ENCODE measurements at regions not wholly inside any gene's neighbourhood (a gene's known extent, or its start where the extent isn't known, plus 50 kb on each side); places are given as distances from the start of the nearest gene placed in this dataset.

DNA sequence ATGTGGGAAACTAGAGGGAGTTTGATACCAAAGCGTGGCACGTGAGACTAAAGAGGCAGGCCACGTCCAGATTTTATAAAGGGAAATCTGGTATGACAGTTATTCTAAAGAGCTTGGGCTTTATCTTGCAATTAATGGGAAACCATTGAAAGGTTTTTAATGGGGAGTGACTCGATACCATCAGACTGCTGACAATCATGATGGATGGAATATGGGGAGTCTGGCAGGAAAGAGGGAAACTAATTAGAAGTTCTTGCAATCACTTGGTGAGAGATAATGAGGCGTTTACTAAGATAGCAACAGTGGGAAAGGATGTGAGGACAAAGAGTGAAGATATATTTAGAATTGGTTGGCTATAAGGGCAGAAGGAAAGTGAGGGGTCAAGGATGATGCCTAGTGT is 94.0 kb downstream of the MBL2 start:
- intact Hi-C loops (cut with DNase I) = no loop called here
- TF ChIP-seq, protein P1, sequence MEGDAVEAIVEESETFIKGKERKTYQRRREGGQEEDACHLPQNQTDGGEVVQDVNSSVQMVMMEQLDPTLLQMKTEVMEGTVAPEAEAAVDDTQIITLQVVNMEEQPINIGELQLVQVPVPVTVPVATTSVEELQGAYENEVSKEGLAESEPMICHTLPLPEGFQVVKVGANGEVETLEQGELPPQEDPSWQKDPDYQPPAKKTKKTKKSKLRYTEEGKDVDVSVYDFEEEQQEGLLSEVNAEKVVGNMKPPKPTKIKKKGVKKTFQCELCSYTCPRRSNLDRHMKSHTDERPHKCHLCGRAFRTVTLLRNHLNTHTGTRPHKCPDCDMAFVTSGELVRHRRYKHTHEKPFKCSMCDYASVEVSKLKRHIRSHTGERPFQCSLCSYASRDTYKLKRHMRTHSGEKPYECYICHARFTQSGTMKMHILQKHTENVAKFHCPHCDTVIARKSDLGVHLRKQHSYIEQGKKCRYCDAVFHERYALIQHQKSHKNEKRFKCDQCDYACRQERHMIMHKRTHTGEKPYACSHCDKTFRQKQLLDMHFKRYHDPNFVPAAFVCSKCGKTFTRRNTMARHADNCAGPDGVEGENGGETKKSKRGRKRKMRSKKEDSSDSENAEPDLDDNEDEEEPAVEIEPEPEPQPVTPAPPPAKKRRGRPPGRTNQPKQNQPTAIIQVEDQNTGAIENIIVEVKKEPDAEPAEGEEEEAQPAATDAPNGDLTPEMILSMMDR (IDR thresholded peaks at IDR 0.05) = no peak
- no peak overlapping the region for H3K27ac ChIP-seq

GRCh38 chr10:52679117-52679516 is 93.5 kb downstream of the MBL2 start:
- Histone ChIP-seq H3K4me3 (no peak overlapping the region), H3K36me3 (no peaks in the 10 kb centered on the region), H3K4me1 (no peaks in the 10 kb centered on the region), H3K27me3 (no peaks in the 10 kb centered on the region), H3K9me3 (no peaks in the 10 kb centered on the region), H3K27ac (no peak overlapping the region)
- TF ChIP-seq, protein P1 (IDR thresholded peaks at IDR 0.05) = no peak
- intact Hi-C loops (cut with DNase I) = no loop called here
- DNase-seq (ENCODE audit: low spot score in 2 of 2) = no peak

More for the DNA sequence above, 94.0 kb downstream of the MBL2 start:
- H3K4me3 ChIP-seq = no peak overlapping the region
- H3K36me3 ChIP-seq = no peaks in the 10 kb centered on the region
- no peaks in the 10 kb centered on the region for H3K4me1 ChIP-seq
- H3K9me3 ChIP-seq = no peaks in the 10 kb centered on the region
- DNase-seq (ENCODE audit: low spot score in 2 of 2) = no peak
- no peaks in the 10 kb centered on the region for H3K27me3 ChIP-seq

DNA sequence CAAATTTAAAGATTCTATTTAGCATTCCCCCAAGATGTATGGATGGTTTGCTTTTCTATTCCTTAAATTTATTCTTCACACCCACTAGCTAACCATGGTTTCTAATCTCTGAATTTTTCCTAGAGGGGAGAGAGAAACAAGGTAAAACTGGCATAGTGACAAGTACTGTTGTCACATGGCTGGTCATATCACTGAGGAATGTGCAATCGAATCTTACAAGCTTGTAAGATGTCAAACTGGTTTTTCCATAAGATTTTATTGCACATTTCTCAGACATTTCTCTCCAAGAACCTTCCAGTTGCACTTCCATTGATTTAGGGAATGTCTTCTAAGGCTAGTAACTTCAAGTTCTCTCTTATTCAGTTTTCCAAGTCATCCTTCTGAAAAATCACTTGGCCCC is 89.8 kb downstream of the MBL2 start:
- no peak for DNase-seq (ENCODE audit: low spot score in 2 of 2)
- Histone ChIP-seq H3K27ac (no peak overlapping the region), H3K36me3 (no peaks in the 10 kb centered on the region), H3K4me1 (no peaks in the 10 kb centered on the region), H3K4me3 (no peak overlapping the region), H3K27me3 (no peaks in the 10 kb centered on the region), H3K9me3 (no peaks in the 10 kb centered on the region)
- TF ChIP-seq, protein P1 (IDR thresholded peaks at IDR 0.05) = no peak
- intact Hi-C loops (cut with DNase I) = no loop called here

GRCh38 chr10:52683776-52684175 is 88.8 kb downstream of the MBL2 start:
- no peaks in the 10 kb centered on the region for H3K9me3 ChIP-seq
- intact Hi-C loops (cut with DNase I) = no loop called here
- TF ChIP-seq, protein P1 (IDR thresholded peaks at IDR 0.05) = no peak

DNA sequence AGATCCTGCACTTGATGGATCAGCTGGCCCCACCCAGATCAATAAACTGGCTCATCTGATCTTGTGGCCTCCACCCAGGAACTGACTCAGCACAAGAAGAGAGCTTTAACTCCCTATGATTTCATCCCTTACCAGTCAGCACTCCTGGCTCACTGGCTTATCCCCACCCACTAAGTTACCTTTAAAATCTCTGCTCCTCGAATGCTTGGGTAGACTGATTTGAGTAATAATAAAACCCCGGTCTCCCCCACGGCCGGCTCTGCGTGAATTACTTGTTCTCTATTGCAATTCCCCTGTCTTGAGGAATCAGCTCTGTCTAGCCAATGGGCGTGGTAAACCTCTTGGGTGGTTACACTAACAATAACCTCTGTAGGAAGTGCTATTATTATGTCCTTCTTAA is 83.7 kb downstream of the MBL2 start:
- no peak for DNase-seq (ENCODE audit: low spot score in 2 of 2)
- Histone ChIP-seq H3K4me1 (no peaks in the 10 kb centered on the region), H3K36me3 (no peaks in the 10 kb centered on the region), H3K27ac (no peak overlapping the region), H3K9me3 (no peaks in the 10 kb centered on the region), H3K27me3 (no peaks in the 10 kb centered on the region), H3K4me3 (no peak overlapping the region)
- TF ChIP-seq, protein P1 (IDR thresholded peaks at IDR 0.05) = no peak
- intact Hi-C loops (cut with DNase I) = no loop called here

More at GRCh38 chr10:52683776-52684175, 88.8 kb downstream of the MBL2 start:
- Histone ChIP-seq H3K27ac (no peak overlapping the region), H3K4me1 (no peaks in the 10 kb centered on the region), H3K27me3 (no peaks in the 10 kb centered on the region), H3K36me3 (no peaks in the 10 kb centered on the region), H3K4me3 (no peak overlapping the region)
- no peak for DNase-seq (ENCODE audit: low spot score in 2 of 2)

GRCh38 chr10:52696232-52696631 is 76.4 kb downstream of the MBL2 start:
- no peaks in the 10 kb centered on the region for H3K27me3 ChIP-seq
- H3K4me1 ChIP-seq = no peaks in the 10 kb centered on the region
- H3K9me3 ChIP-seq = no peaks in the 10 kb centered on the region
- H3K27ac ChIP-seq = no peak overlapping the region
- intact Hi-C loops (cut with DNase I) = no loop called here
- TF ChIP-seq, protein P1 (IDR thresholded peaks at IDR 0.05) = no peak
- DNase-seq (ENCODE audit: low spot score in 2 of 2) = no peak
- H3K36me3 ChIP-seq = no peaks in the 10 kb centered on the region
- no peak overlapping the region for H3K4me3 ChIP-seq

All from ascending aorta (tissue), 2 donors.